Naive thymus-derived CD4-positive, alpha-beta T cell (primary cell): ENCODE measurements at regions not wholly inside any gene's neighbourhood (a gene's known extent, or its start where the extent isn't known, plus 50 kb on each side); places are given as distances from the start of the nearest gene placed in this dataset.

Experiments used
- ATAC-seq: fragments of 150-1000 bp; cut with Tn5 transposase; 2 replicates; pipeline ENCODE4 v1.10.0; 2021; ENCODE audit warnings: mild to moderate bottlenecking, moderate library complexity
- CTCF ChIA-PET: fragments of 350-600 bp; sonication (Branson Sonifier 250); formaldehyde crosslinking; loops from one replicate; lab custom pipeline; 2021; ENCODE audit warnings: antibody characterized with exemption; lab: Charles Lee
- POLR2A ChIA-PET: fragments of 350-600 bp; sonication (Branson Sonifier 250); formaldehyde crosslinking; loops from one replicate; lab custom pipeline; 2021; ENCODE audit warnings: antibody characterized with exemption, inconsistent platforms; lab: Charles Lee
- DNase-seq, 9 donors: peaks; one replicate each; pipeline versions ENCODE4 v3.0.0 to v3.0.0-alpha.2; 2020 to 2022; ENCODE audit warnings: mixed read lengths in 1 of 9
- H3K27ac ChIP-seq: one replicate; pipeline ENCODE4 v1.7.0; 2013; ENCODE audit warnings: mild to moderate bottlenecking, low read depth, low read length, moderate library complexity
- H3K27me3 ChIP-seq, 2 donors: one replicate each; pipeline ENCODE4 v1.7.0; 2013; ENCODE audit warnings: low read length in 2 of 2, mild to moderate bottlenecking in 2 of 2, moderate library complexity in 2 of 2; ENCODE audit not compliant: control insufficient read depth in 2 of 2, insufficient read depth in 2 of 2
- H3K36me3 ChIP-seq, 3 experiments: 1 replicate in 2 of 3; 2 replicates in 1 of 3; pipeline ENCODE4 v1.7.0; 2013; ENCODE audit warnings: low read length in 3 of 3, mild to moderate bottlenecking in 3 of 3, moderate library complexity in 1 of 3; ENCODE audit not compliant: insufficient read depth in 3 of 3, control insufficient read depth in 2 of 3
- H3K4me1 ChIP-seq, 2 donors: one replicate each; pipeline ENCODE4 v1.7.0; 2013; ENCODE audit warnings: low read length in 2 of 2, mild to moderate bottlenecking in 2 of 2, moderate library complexity in 1 of 2; ENCODE audit not compliant: control insufficient read depth in 2 of 2, insufficient read depth in 2 of 2
- H3K4me3 ChIP-seq: 2 replicates; pipeline ENCODE4 v1.7.0; 2013; ENCODE audit warnings: mild to moderate bottlenecking, low read length
- H3K9me3 ChIP-seq, 3 experiments: 1 replicate in 2 of 3; 2 replicates in 1 of 3; pipeline ENCODE4 v1.7.0; 2013; ENCODE audit warnings: low read length in 3 of 3; ENCODE audit not compliant: control insufficient read depth in 2 of 3
- H3K27ac Mint-ChIP-seq, 9 donors: one replicate each; pipeline ENCODE4 v1.8.0; 2020 to 2022; ENCODE audit warnings: mixed read lengths in 9 of 9, mild to moderate bottlenecking in 8 of 9, moderate library complexity in 5 of 9, inconsistent platforms in 2 of 9
- H3K27me3 Mint-ChIP-seq, 5 donors: one replicate each; pipeline ENCODE4 v1.8.0; 2021 to 2022; ENCODE audit warnings: mixed read lengths in 5 of 5, mild to moderate bottlenecking in 1 of 5
- H3K36me3 Mint-ChIP-seq, 5 donors: one replicate each; pipeline ENCODE4 v1.8.0; 2020 to 2022; ENCODE audit warnings: mixed read lengths in 5 of 5, mild to moderate bottlenecking in 3 of 5, inconsistent platforms in 1 of 5
- H3K4me1 Mint-ChIP-seq, 7 donors: one replicate each; pipeline ENCODE4 v1.8.0; 2020 to 2022; ENCODE audit warnings: mixed read lengths in 7 of 7, mild to moderate bottlenecking in 3 of 7, inconsistent platforms in 1 of 7
- H3K4me3 Mint-ChIP-seq, 10 donors: one replicate each; pipeline ENCODE4 v1.8.0; 2020 to 2022; ENCODE audit warnings: mild to moderate bottlenecking in 10 of 10, mixed read lengths in 10 of 10, moderate library complexity in 6 of 10, inconsistent platforms in 2 of 10
- H3K9me3 Mint-ChIP-seq, 11 donors: one replicate each; pipeline ENCODE4 v1.8.0; 2020 to 2022; ENCODE audit warnings: mixed read lengths in 11 of 11, mild to moderate bottlenecking in 4 of 11, inconsistent platforms in 1 of 11, moderate library complexity in 1 of 11
- intact Hi-C, 2 donors: fragments of 100-400 bp; cut with micrococcal nuclease; formaldehyde crosslinking; loops; one replicate each; pipeline ENCODE4 v1.15.1; 2023

GRCh38 chr1:184210862-184211261 lies 159.3 kb downstream of the TSEN15 start:
- Mint-ChIP-seq H3K4me3 (no peak overlapping the region), H3K36me3 (no peaks in the 10 kb centered on the region)

GRCh38 chr1:184212649-184213314 lies 161.3 kb downstream of the TSEN15 start:
- intact Hi-C loops: no loop called here
- no peak for ATAC-seq
- Mint-ChIP-seq H3K9me3 (peaks cover 0 to 4% (median 0%) of the 10 kb centered on the region in 11 donors), H3K27me3 (peaks cover 5 to 23% (median 13%) of the 10 kb centered on the region in 5 donors), H3K4me3 (no peak overlapping the region), H3K36me3 (no peaks in the 10 kb centered on the region), H3K4me1 (no peaks in the 10 kb centered on the region), H3K27ac (no peak overlapping the region)
- H3K9me3 ChIP-seq: no peaks in the 10 kb centered on the region
- no peak overlapping the region for H3K27ac ChIP-seq
- no peaks in the 10 kb centered on the region for H3K27me3 ChIP-seq
- no peaks in the 10 kb centered on the region for H3K4me1 ChIP-seq
- H3K4me3 ChIP-seq: no peak overlapping the region
- H3K36me3 ChIP-seq: no peaks in the 10 kb centered on the region
- ChIA-PET POLR2A (interaction anchor here (0.5 kb wide), 1 partner anchor 52 kb away, joined by 3 read pairs; no protein-coding TSS in a partner anchor), CTCF (no interaction called here)
- DNase-seq: no peak

More at GRCh38 chr1:184210862-184211261, 159.3 kb downstream of the TSEN15 start:
- DNase-seq (no peak), ATAC-seq (no peak)
- Mint-ChIP-seq H3K27me3 (peaks cover 9 to 17% (median 11%) of the 10 kb centered on the region in 5 donors), H3K4me1 (no peaks in the 10 kb centered on the region), H3K9me3 (peaks cover 0 to 4% (median 0%) of the 10 kb centered on the region in 11 donors), H3K27ac (no peak overlapping the region)
- ChIA-PET POLR2A (no interaction called here), CTCF (interaction anchor here (1.1 kb wide), 1 partner anchor 555 kb away, joined by 3 read pairs; no protein-coding TSS in a partner anchor)
- Histone ChIP-seq H3K4me1 (no peaks in the 10 kb centered on the region), H3K36me3 (no peaks in the 10 kb centered on the region), H3K27ac (no peak overlapping the region), H3K9me3 (no peaks in the 10 kb centered on the region), H3K27me3 (no peaks in the 10 kb centered on the region), H3K4me3 (no peak overlapping the region)
- intact Hi-C loops: no loop called here

GRCh38 chr1:184214128-184214527 lies 162.6 kb downstream of the TSEN15 start:
- H3K36me3 ChIP-seq: no peaks in the 10 kb centered on the region
- no peaks in the 10 kb centered on the region for H3K36me3 Mint-ChIP-seq
- ATAC-seq: no peak

GRCh38 chr1:184215274-184215925 lies 163.9 kb downstream of the TSEN15 start:
- no peaks in the 10 kb centered on the region for H3K4me1 Mint-ChIP-seq
- Histone ChIP-seq H3K9me3 (no peaks in the 10 kb centered on the region), H3K4me3 (no peak overlapping the region), H3K4me1 (no peaks in the 10 kb centered on the region), H3K27me3 (no peaks in the 10 kb centered on the region), H3K36me3 (no peaks in the 10 kb centered on the region), H3K27ac (no peak overlapping the region)
- CTCF ChIA-PET: no interaction called here
- no peak for DNase-seq
- peaks cover 0 to 4% (median 0%) of the 10 kb centered on the region in 11 donors for H3K9me3 Mint-ChIP-seq
- H3K27ac Mint-ChIP-seq: no peak overlapping the region
- intact Hi-C loops: no loop called here
- POLR2A ChIA-PET: no interaction called here
- H3K27me3 Mint-ChIP-seq: peaks cover 4 to 17% (median 12%) of the 10 kb centered on the region in 5 donors
- no peaks in the 10 kb centered on the region for H3K36me3 Mint-ChIP-seq
- no peak for ATAC-seq
- H3K4me3 Mint-ChIP-seq: no peak overlapping the region

More at GRCh38 chr1:184214128-184214527, 162.6 kb downstream of the TSEN15 start:
- ChIA-PET CTCF (no interaction called here), POLR2A (no interaction called here)
- intact Hi-C loops: no loop called here
- Mint-ChIP-seq H3K4me3 (no peak overlapping the region), H3K9me3 (peaks cover 0 to 4% (median 0%) of the 10 kb centered on the region in 11 donors), H3K27me3 (peaks cover 4 to 17% (median 9%) of the 10 kb centered on the region in 5 donors), H3K27ac (no peak overlapping the region), H3K4me1 (no peaks in the 10 kb centered on the region)
- no peaks in the 10 kb centered on the region for H3K9me3 ChIP-seq
- no peak overlapping the region for H3K27ac ChIP-seq
- DNase-seq: no peak
- no peaks in the 10 kb centered on the region for H3K4me1 ChIP-seq
- H3K4me3 ChIP-seq: no peak overlapping the region
- no peaks in the 10 kb centered on the region for H3K27me3 ChIP-seq

GRCh38 chr1:184218458-184219075 lies 167.0 kb downstream of the TSEN15 start:
- CTCF ChIA-PET: no interaction called here
- Mint-ChIP-seq H3K9me3 (no peaks in the 10 kb centered on the region), H3K27ac (no peak overlapping the region), H3K4me3 (no peak overlapping the region), H3K4me1 (peaks cover 0 to 4% (median 0%) of the 10 kb centered on the region in 7 donors), H3K27me3 (peaks cover 4 to 20% (median 12%) of the 10 kb centered on the region in 5 donors), H3K36me3 (no peaks in the 10 kb centered on the region)
- H3K36me3 ChIP-seq: no peaks in the 10 kb centered on the region
- H3K4me3 ChIP-seq: no peak overlapping the region
- H3K27ac ChIP-seq: no peak overlapping the region
- H3K27me3 ChIP-seq: no peaks in the 10 kb centered on the region
- ATAC-seq (no peak), DNase-seq (no peak)
- no peaks in the 10 kb centered on the region for H3K4me1 ChIP-seq
- intact Hi-C loops: no loop called here
- no peaks in the 10 kb centered on the region for H3K9me3 ChIP-seq
- POLR2A ChIA-PET: no interaction called here

- Histone ChIP-seq H3K4me1 (no peaks in the 10 kb centered on the region), H3K27me3 (no peaks in the 10 kb centered on the region), H3K27ac (no peak overlapping the region), H3K4me3 (no peak overlapping the region), H3K36me3 (no peaks in the 10 kb centered on the region), H3K9me3 (no peaks in the 10 kb centered on the region)
- ChIA-PET POLR2A (no interaction called here), CTCF (no interaction called here)
- no peak overlapping the region for H3K27ac Mint-ChIP-seq
- peaks cover 5 to 22% (median 17%) of the 10 kb centered on the region in 5 donors for H3K27me3 Mint-ChIP-seq
- H3K4me3 Mint-ChIP-seq: no peak overlapping the region
- intact Hi-C loops: no loop called here
- ATAC-seq: no peak
- peaks cover 0 to 4% (median 0%) of the 10 kb centered on the region in 7 donors for H3K4me1 Mint-ChIP-seq
- no peak for DNase-seq
- H3K9me3 Mint-ChIP-seq: no peaks in the 10 kb centered on the region
- no peaks in the 10 kb centered on the region for H3K36me3 Mint-ChIP-seq
These were observed 167.4 kb upstream of the C1orf21 start for GRCh38 chr1:184219414-184219813.
